ENCODE measurements at regions not wholly inside any gene's neighbourhood (a gene's known extent, or its start where the extent isn't known, plus 50 kb on each side); places are given as distances from the start of the nearest gene placed in this dataset.

- intact Hi-C loops (cut with micrococcal nuclease): no loop called here
Observed at GRCh38 chr7:131961054-131961680, 404.7 kb upstream of the PODXL start.

- intact Hi-C loops (cut with micrococcal nuclease): no loop called here
Observed at GRCh38 chr7:131959106-131959812, 402.8 kb upstream of the PODXL start.

- intact Hi-C loops (cut with micrococcal nuclease): no loop called here
Observed at GRCh38 chr7:131957338-131958020, 401.1 kb upstream of the PODXL start.

- intact Hi-C loops (cut with micrococcal nuclease): no loop called here
Observed at GRCh38 chr7:131956864-131957263, 400.4 kb upstream of the PODXL start.

GRCh38 chr7:131955679-131956078 is 399.3 kb upstream of the PODXL start:
- intact Hi-C loops (cut with micrococcal nuclease): no loop called here

- intact Hi-C loops (cut with micrococcal nuclease): no loop called here
Observed at GRCh38 chr7:131953184-131953583, 396.8 kb upstream of the PODXL start.

GRCh38 chr7:131952365-131952764 is 395.9 kb upstream of the PODXL start:
- intact Hi-C loops (cut with micrococcal nuclease): no loop called here

GRCh38 chr7:131950758-131951157 is 394.3 kb upstream of the PODXL start:
- intact Hi-C loops (cut with micrococcal nuclease): no loop called here

GRCh38 chr7:131949659-131950058 is 393.2 kb upstream of the PODXL start:
- intact Hi-C loops (cut with micrococcal nuclease): loop anchor here (5.0 to 10.0 kb wide), 3 partner anchors 365 to 1483 kb away; no protein-coding TSS in a partner anchor

GRCh38 chr7:131948434-131949053 is 392.1 kb upstream of the PODXL start:
- intact Hi-C loops (cut with micrococcal nuclease): loop anchor here (5.0 to 10.0 kb wide), 3 partner anchors 366 to 1484 kb away; no protein-coding TSS in a partner anchor

- intact Hi-C loops (cut with micrococcal nuclease): loop anchor here (5.0 to 10.0 kb wide), 3 partner anchors 367 to 1485 kb away; no protein-coding TSS in a partner anchor
Observed at GRCh38 chr7:131947661-131948060, 391.2 kb upstream of the PODXL start.

GRCh38 chr7:131945957-131946544 is 389.6 kb upstream of the PODXL start:
- intact Hi-C loops (cut with micrococcal nuclease): loop anchor here (1.0 to 10.0 kb wide), 5 partner anchors 103 to 1486 kb away; no protein-coding TSS in a partner anchor

- intact Hi-C loops (cut with micrococcal nuclease): loop anchor here (1.0 to 10.0 kb wide), 5 partner anchors 104 to 1487 kb away; no protein-coding TSS in a partner anchor
Observed at GRCh38 chr7:131945313-131945911, 389.0 kb upstream of the PODXL start.

- intact Hi-C loops (cut with micrococcal nuclease): loop anchor here (1.0 to 10.0 kb wide), 5 partner anchors 105 to 1488 kb away; no protein-coding TSS in a partner anchor
Observed at GRCh38 chr7:131944556-131945069, 388.2 kb upstream of the PODXL start.

GRCh38 chr7:131943646-131944045 is 387.2 kb upstream of the PODXL start:
- intact Hi-C loops (cut with micrococcal nuclease): loop anchor here (10.0 kb wide), 2 partner anchors 371 to 1291 kb away; no protein-coding TSS in a partner anchor

GRCh38 chr7:131943211-131943610 is 386.8 kb upstream of the PODXL start:
- intact Hi-C loops (cut with micrococcal nuclease): loop anchor here (10.0 kb wide), 2 partner anchors 372 to 1292 kb away; no protein-coding TSS in a partner anchor

- intact Hi-C loops (cut with micrococcal nuclease): loop anchor here (10.0 kb wide), 2 partner anchors 372 to 1292 kb away; no protein-coding TSS in a partner anchor
Observed at GRCh38 chr7:131942287-131943150, 386.1 kb upstream of the PODXL start.

- intact Hi-C loops (cut with micrococcal nuclease): loop anchor here (10.0 kb wide), 2 partner anchors 374 to 1294 kb away; no protein-coding TSS in a partner anchor
Observed at GRCh38 chr7:131941291-131941690, 384.9 kb upstream of the PODXL start.

GRCh38 chr7:131940621-131941165 is 384.3 kb upstream of the PODXL start:
- intact Hi-C loops (cut with micrococcal nuclease): loop anchor here (10.0 kb wide), 2 partner anchors 374 to 1294 kb away; no protein-coding TSS in a partner anchor

Data from T-helper 1 cell treated with Interleukin-12 subunit alpha and Interleukin-12 subunit beta and Interleukin-4 antibody, amounts not matched to agents 30 ng/mL and 1 ng/mL, for 36 hours (primary cell).